ENCODE measurements at regions not wholly inside any gene's neighbourhood (a gene's known extent, or its start where the extent isn't known, plus 50 kb on each side); places are given as distances from the start of the nearest gene placed in this dataset.

- no peak for DNase-seq (ENCODE audit: low read depth, low spot score)
- TF ChIP-seq, protein P1, sequence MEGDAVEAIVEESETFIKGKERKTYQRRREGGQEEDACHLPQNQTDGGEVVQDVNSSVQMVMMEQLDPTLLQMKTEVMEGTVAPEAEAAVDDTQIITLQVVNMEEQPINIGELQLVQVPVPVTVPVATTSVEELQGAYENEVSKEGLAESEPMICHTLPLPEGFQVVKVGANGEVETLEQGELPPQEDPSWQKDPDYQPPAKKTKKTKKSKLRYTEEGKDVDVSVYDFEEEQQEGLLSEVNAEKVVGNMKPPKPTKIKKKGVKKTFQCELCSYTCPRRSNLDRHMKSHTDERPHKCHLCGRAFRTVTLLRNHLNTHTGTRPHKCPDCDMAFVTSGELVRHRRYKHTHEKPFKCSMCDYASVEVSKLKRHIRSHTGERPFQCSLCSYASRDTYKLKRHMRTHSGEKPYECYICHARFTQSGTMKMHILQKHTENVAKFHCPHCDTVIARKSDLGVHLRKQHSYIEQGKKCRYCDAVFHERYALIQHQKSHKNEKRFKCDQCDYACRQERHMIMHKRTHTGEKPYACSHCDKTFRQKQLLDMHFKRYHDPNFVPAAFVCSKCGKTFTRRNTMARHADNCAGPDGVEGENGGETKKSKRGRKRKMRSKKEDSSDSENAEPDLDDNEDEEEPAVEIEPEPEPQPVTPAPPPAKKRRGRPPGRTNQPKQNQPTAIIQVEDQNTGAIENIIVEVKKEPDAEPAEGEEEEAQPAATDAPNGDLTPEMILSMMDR (conservative IDR thresholded peaks at IDR 0.05): no peak
- peaks cover 13% of the 10 kb centered on the region for H3K4me1 Mint-ChIP-seq
- H3K27me3 Mint-ChIP-seq (ENCODE audit: low read depth): no peaks in the 10 kb centered on the region
- H3K4me3 Mint-ChIP-seq: no peak overlapping the region
- H3K27ac Mint-ChIP-seq (ENCODE audit: unreplicated experiment): no peak overlapping the region
- H3K36me3 Mint-ChIP-seq (ENCODE audit: low read depth): no peaks in the 10 kb centered on the region
- H3K9me3 Mint-ChIP-seq: no peaks in the 10 kb centered on the region
These were observed 268.7 kb upstream of the EMCN start for GRCh38 chr4:100786481-100786880.

- Mint-ChIP-seq H3K4me3 (no peak overlapping the region), H3K27ac (ENCODE audit: unreplicated experiment) (no peak overlapping the region), H3K4me1 (no peaks in the 10 kb centered on the region), H3K9me3 (no peaks in the 10 kb centered on the region), H3K36me3 (ENCODE audit: low read depth) (no peaks in the 10 kb centered on the region), H3K27me3 (ENCODE audit: low read depth) (no peaks in the 10 kb centered on the region)
- TF ChIP-seq, protein P1 (conservative IDR thresholded peaks at IDR 0.05): no peak
- no peak for DNase-seq (ENCODE audit: low read depth, low spot score)
These were observed 264.5 kb upstream of the EMCN start for GRCh38 chr4:100782356-100782755.

- Mint-ChIP-seq H3K9me3 (no peaks in the 10 kb centered on the region), H3K27me3 (ENCODE audit: low read depth) (no peaks in the 10 kb centered on the region), H3K4me3 (no peak overlapping the region), H3K27ac (ENCODE audit: unreplicated experiment) (no peak overlapping the region), H3K36me3 (ENCODE audit: low read depth) (no peaks in the 10 kb centered on the region), H3K4me1 (no peaks in the 10 kb centered on the region)
- TF ChIP-seq, protein P1 (conservative IDR thresholded peaks at IDR 0.05): no peak
- DNase-seq (ENCODE audit: low read depth, low spot score): no peak
These were observed 263.6 kb upstream of the EMCN start for GRCh38 chr4:100781435-100781834.

DNA sequence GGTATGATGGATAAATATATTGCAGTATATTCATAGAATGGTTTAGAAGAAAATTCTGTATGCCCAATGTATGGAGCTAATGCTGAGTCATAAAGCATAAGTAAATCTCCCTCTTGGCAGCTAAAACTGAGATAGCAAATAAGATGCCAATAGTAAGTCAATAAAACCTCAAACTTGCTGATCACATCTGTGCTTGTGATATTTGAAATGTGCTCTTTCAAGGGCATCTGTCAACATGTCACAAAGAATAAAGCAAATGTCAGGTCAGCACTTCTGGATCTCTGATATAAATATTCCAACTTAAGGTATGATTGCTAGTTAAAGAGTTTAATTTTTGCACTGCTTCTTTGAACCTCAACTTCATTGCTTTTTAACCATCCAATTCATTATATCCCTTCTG lies 262.3 kb upstream of the EMCN start:
- H3K4me1 Mint-ChIP-seq: no peaks in the 10 kb centered on the region
- no peak for DNase-seq (ENCODE audit: low read depth, low spot score)
- H3K9me3 Mint-ChIP-seq: peaks cover 3% of the 10 kb centered on the region
- H3K4me3 Mint-ChIP-seq: no peak overlapping the region
- no peaks in the 10 kb centered on the region for H3K27me3 Mint-ChIP-seq (ENCODE audit: low read depth)
- TF ChIP-seq, protein P1 (conservative IDR thresholded peaks at IDR 0.05): no peak
- H3K36me3 Mint-ChIP-seq (ENCODE audit: low read depth): peaks cover 2% of the 10 kb centered on the region
- no peak overlapping the region for H3K27ac Mint-ChIP-seq (ENCODE audit: unreplicated experiment)

GRCh38 chr4:100778431-100778830 lies 260.6 kb upstream of the EMCN start:
- H3K27ac Mint-ChIP-seq (ENCODE audit: unreplicated experiment): no peak overlapping the region
- H3K9me3 Mint-ChIP-seq: peaks cover 5% of the 10 kb centered on the region
- peaks cover 2% of the 10 kb centered on the region for H3K36me3 Mint-ChIP-seq (ENCODE audit: low read depth)
- no peak for DNase-seq (ENCODE audit: low read depth, low spot score)
- no peaks in the 10 kb centered on the region for H3K27me3 Mint-ChIP-seq (ENCODE audit: low read depth)
- no peaks in the 10 kb centered on the region for H3K4me1 Mint-ChIP-seq
- TF ChIP-seq, protein P1 (conservative IDR thresholded peaks at IDR 0.05): no peak
- no peak overlapping the region for H3K4me3 Mint-ChIP-seq

GRCh38 chr4:100762738-100763137 lies 244.9 kb upstream of the EMCN start:
- Mint-ChIP-seq H3K9me3 (peaks cover 10% of the 10 kb centered on the region), H3K27me3 (ENCODE audit: low read depth) (no peaks in the 10 kb centered on the region), H3K27ac (ENCODE audit: unreplicated experiment) (no peak overlapping the region), H3K4me3 (no peak overlapping the region), H3K36me3 (ENCODE audit: low read depth) (no peaks in the 10 kb centered on the region), H3K4me1 (no peaks in the 10 kb centered on the region)
- TF ChIP-seq, protein P1 (conservative IDR thresholded peaks at IDR 0.05): no peak
- DNase-seq (ENCODE audit: low read depth, low spot score): no peak
